Panc1 (cell line): ENCODE measurements at regions not wholly inside any gene's neighbourhood (a gene's known extent, or its start where the extent isn't known, plus 50 kb on each side); places are given as distances from the start of the nearest gene placed in this dataset.
"Not testable (repeated sequence)": the region's sequence is repeated elsewhere in the genome, so short reads cannot be mapped to it uniquely, and the experiment has no call there.

Source experiments
- ATAC-seq: fragments of 200-7000 bp; cut with Tn5 transposase; 2 replicates; pipeline ENCODE4 v1.9.1; 2020; ENCODE audit warnings: mild to moderate bottlenecking, moderate library complexity
- BruUV-seq: library from RNA; stranded (reverse); fragments of 400-500 nt; replicated peaks from 2 replicates; lab custom pipeline; 2021; lab: Mats Ljungman, UMichigan
- CTCF ChIA-PET: fragments of 300-600 bp; sonication (Branson Sonifier 250); formaldehyde crosslinking; loops from one replicate; lab custom pipeline; 2022; ENCODE audit warnings: antibody characterized with exemption; lab: Charles Lee
- POLR2A ChIA-PET: fragments of 300-600 bp; sonication (Branson Sonifier 250); formaldehyde crosslinking; loops from one replicate; lab custom pipeline; 2022; ENCODE audit warnings: antibody characterized with exemption; lab: Charles Lee
- DNase-seq: peaks from one replicate; pipeline ENCODE4 v3.0.0-alpha.2; 2010; ENCODE audit warnings: low read depth, low spot score
- H3K27ac ChIP-seq: 2 replicates; pipeline ENCODE4 v1.5.1; 2011; ENCODE audit warnings: mild to moderate bottlenecking, low read length, inconsistent platforms
- H3K27me3 ChIP-seq: fragments of 200-500 bp; sonication (Bioruptor generic); 2 replicates; pipeline ENCODE4 v1.6.0; 2014; ENCODE audit warnings: low read length, inconsistent platforms; ENCODE audit not compliant: control insufficient read depth, insufficient read depth
- H3K36me3 ChIP-seq: fragments of 200-500 bp; sonication (Bioruptor generic); 2 replicates; pipeline ENCODE4 v1.5.1; 2014; ENCODE audit warnings: inconsistent platforms, mild to moderate bottlenecking, low read length, moderate library complexity; ENCODE audit not compliant: control insufficient read depth, insufficient read depth
- H3K4me1 ChIP-seq: 2 replicates; pipeline ENCODE4 v1.5.1; 2011; ENCODE audit warnings: inconsistent platforms, mild to moderate bottlenecking, low read length, moderate library complexity; ENCODE audit not compliant: control insufficient read depth, insufficient read depth
- H3K4me3 ChIP-seq, 2 experiments: 2 replicates each; pipeline ENCODE4 v1.5.1; 2011 to 2012; ENCODE audit warnings: low read depth in 2 of 2, low read length in 2 of 2, mild to moderate bottlenecking in 2 of 2, inconsistent platforms in 1 of 2, moderate library complexity in 1 of 2
- H3K9me3 ChIP-seq: fragments of 200-500 bp; sonication (Bioruptor generic); 2 replicates; pipeline ENCODE4 v1.5.1; 2014; ENCODE audit warnings: low read depth, mild to moderate bottlenecking, inconsistent platforms, low read length, moderate library complexity; ENCODE audit not compliant: control insufficient read depth, insufficient read depth
- POLR2AphosphoS5 ChIP-seq: IDR thresholded peaks from 2 replicates; pipeline ENCODE4 v1.6.1; 2012; ENCODE audit warnings: mild to moderate bottlenecking, low read depth, low read length, moderate library complexity
- SIN3A ChIP-seq: IDR thresholded peaks from 2 replicates; pipeline ENCODE4 v1.6.1; 2012; ENCODE audit warnings: low read depth, mild to moderate bottlenecking, low read length, moderate library complexity, borderline replicate concordance; ENCODE audit not compliant: insufficient read depth
- TCF7L2 ChIP-seq: IDR thresholded peaks from 2 replicates; pipeline ENCODE4 v1.6.1; 2011; ENCODE audit warnings: mild to moderate bottlenecking, low read depth, low read length, inconsistent platforms
- in situ Hi-C: cut with HindIII; loops from 2 replicates; pipeline ENCODE4 v1.10.0; 2016; ENCODE audit warnings: low sequenced_read_pairs, low pct_unique_long_range_greater_than_20kb
- intact Hi-C: fragments of 100-400 bp; cut with micrococcal nuclease; formaldehyde crosslinking; loops from one replicate; pipeline ENCODE4 v1.10.0; 2022; ENCODE audit not compliant: unreplicated experiment
- TF ChIP-seq, protein P1 (sequence below): fragments of 450-650 bp; IDR thresholded peaks from 2 replicates; pipeline ENCODE4 v1.5.1; 2017; ENCODE audit warnings: mild to moderate bottlenecking
- TF ChIP-seq, protein P2 (sequence below), 2 experiments: IDR thresholded peaks; 2 replicates each; pipeline ENCODE4 v1.6.1; 2011 to 2012; ENCODE audit warnings: low read depth in 2 of 2, control low read depth in 1 of 2, low read length in 1 of 2, mild to moderate bottlenecking in 1 of 2, moderate library complexity in 1 of 2; ENCODE audit not compliant: insufficient read depth in 1 of 2

DNA sequence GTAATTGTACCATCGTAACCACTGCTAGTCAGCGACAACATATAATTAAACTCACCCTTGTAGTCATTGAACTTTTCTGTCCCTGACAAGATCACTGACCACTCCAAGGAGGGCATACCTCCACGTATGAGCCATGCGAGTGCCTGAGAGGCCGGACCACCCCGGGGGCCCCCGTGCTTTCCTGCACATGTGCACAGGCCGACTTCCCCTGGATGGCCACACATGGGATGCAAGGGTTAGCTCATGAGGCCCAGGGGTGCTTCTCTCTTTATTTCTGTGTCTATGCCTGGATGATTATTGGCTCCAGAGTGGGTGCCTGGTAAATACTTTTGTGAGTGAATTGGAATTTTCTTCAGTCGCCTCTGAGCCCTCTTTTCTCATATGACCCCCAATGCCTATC, 82.8 kb upstream of the ZNF536 start:
- TF ChIP-seq SIN3A (no peak), POLR2AphosphoS5 (no peak)
- CTCF ChIA-PET = no interaction called here
- Histone ChIP-seq H3K27ac (no peak overlapping the region), H3K4me1 (no peaks in the 10 kb centered on the region), H3K4me3 (no peak overlapping the region), H3K27me3 (peaks cover 6% of the 10 kb centered on the region), H3K36me3 (no peaks in the 10 kb centered on the region), H3K9me3 (no peaks in the 10 kb centered on the region)
- intact Hi-C loops (no loop called here), in situ Hi-C loops (no loop called here)
- BruUV-seq = no TSS peak
- ATAC-seq = no peak
- DNase-seq = no peak
- POLR2A ChIA-PET = no interaction called here

DNA sequence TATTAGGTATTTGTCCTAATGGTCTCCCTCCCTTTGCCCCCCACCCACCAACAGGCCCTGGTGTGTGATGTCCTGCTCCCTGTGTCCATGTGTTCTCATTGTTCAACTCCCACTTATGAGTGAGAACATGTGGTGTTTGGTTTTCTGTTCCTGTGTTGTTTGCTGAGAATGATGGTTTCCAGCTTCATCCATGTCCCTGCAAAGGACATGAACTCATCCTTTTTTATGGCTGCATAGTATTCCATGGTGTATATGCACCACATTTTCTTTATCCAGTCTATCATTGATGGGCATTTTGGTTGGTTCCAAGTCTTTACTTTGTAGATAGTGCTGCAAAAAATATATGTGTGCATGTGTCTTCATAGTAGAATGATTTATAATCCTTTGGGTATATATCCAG, 81.4 kb upstream of the ZNF536 start:
- POLR2A ChIA-PET, H3K36me3 ChIP-seq, H3K27me3 ChIP-seq, intact Hi-C loops, DNase-seq, H3K27ac ChIP-seq, H3K9me3 ChIP-seq, in situ Hi-C loops, ATAC-seq, BruUV-seq, H3K4me3 ChIP-seq, CTCF ChIA-PET, H3K4me1 ChIP-seq: not testable (repeated sequence)

DNA sequence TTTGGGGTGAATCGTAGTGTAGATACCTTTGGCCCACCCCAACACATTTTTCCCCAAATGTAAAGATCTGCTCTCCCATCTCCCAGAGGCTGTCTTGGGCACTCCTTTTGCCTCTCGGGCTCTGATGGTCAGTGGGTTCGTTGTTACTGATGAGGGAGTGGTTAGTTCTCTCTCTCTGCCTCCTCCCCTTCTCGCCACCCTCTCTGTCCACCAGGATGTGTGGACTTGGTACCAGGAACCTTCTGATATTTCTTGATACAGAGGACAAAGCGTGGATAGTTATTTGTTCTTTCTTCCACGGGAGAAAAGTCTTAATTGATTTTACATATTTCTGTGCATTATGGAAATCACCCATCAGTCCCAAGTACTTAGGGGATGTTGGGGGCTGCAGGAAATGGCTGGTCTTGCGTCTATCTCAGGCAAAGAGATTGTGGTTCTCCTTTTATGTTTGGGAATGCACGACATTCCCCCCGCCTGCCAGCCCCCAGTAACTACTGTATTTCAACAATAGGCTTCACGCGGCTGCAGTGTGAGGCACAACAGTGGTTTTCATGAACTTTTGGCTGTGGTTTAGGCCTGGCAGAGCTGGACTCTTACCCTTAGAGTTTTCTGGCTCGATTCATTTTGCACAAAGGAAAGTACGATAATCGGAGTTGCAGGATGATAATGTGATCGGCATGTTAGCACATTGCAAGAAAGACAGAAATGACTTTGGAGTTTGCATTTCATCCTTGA, 79.0 kb upstream of the ZNF536 start:
- Histone ChIP-seq H3K4me1 (no peaks in the 10 kb centered on the region), H3K36me3 (no peaks in the 10 kb centered on the region), H3K9me3 (no peaks in the 10 kb centered on the region), H3K27ac (no peak overlapping the region), H3K27me3 (peaks cover 8% of the 10 kb centered on the region; the same call in 1 of the 2 replicates), H3K4me3 (no peak overlapping the region)
- TF ChIP-seq POLR2AphosphoS5 = no peak
- in situ Hi-C loops = no loop called here
- ChIA-PET CTCF (no interaction called here), POLR2A (no interaction called here)
- no TSS peak for BruUV-seq
- intact Hi-C loops = no loop called here
- ATAC-seq (no peak), DNase-seq (no peak)

DNA sequence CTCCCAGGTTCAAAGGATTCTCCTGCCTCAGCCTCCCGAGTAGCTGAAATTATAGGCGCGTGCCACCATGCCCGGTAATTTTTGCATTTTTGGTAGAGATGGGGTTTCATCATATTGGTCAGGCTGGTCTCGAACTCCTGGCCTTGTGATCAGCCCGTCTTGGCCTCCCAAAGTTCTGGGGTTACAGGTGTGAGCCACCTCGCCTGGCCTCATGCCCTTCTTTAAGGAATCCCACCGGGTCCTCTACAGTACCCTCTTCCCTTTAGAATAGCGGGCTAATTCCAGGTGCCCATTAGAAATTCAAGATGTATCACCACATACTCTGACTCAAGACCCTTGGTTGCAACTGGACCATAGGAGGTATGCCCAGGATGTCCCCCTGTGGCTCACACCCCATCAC, 74.2 kb upstream of the ZNF536 start:
- BruUV-seq = no TSS peak
- H3K27me3 ChIP-seq = peaks cover 16% of the 10 kb centered on the region
- H3K4me3 ChIP-seq = no peak overlapping the region
- intact Hi-C loops (no loop called here), in situ Hi-C loops (no loop called here)
- no peak overlapping the region for H3K27ac ChIP-seq
- no peak for TF ChIP-seq POLR2AphosphoS5
- TF ChIP-seq, protein P1, sequence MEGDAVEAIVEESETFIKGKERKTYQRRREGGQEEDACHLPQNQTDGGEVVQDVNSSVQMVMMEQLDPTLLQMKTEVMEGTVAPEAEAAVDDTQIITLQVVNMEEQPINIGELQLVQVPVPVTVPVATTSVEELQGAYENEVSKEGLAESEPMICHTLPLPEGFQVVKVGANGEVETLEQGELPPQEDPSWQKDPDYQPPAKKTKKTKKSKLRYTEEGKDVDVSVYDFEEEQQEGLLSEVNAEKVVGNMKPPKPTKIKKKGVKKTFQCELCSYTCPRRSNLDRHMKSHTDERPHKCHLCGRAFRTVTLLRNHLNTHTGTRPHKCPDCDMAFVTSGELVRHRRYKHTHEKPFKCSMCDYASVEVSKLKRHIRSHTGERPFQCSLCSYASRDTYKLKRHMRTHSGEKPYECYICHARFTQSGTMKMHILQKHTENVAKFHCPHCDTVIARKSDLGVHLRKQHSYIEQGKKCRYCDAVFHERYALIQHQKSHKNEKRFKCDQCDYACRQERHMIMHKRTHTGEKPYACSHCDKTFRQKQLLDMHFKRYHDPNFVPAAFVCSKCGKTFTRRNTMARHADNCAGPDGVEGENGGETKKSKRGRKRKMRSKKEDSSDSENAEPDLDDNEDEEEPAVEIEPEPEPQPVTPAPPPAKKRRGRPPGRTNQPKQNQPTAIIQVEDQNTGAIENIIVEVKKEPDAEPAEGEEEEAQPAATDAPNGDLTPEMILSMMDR = no peak
- TF ChIP-seq, protein P2, sequence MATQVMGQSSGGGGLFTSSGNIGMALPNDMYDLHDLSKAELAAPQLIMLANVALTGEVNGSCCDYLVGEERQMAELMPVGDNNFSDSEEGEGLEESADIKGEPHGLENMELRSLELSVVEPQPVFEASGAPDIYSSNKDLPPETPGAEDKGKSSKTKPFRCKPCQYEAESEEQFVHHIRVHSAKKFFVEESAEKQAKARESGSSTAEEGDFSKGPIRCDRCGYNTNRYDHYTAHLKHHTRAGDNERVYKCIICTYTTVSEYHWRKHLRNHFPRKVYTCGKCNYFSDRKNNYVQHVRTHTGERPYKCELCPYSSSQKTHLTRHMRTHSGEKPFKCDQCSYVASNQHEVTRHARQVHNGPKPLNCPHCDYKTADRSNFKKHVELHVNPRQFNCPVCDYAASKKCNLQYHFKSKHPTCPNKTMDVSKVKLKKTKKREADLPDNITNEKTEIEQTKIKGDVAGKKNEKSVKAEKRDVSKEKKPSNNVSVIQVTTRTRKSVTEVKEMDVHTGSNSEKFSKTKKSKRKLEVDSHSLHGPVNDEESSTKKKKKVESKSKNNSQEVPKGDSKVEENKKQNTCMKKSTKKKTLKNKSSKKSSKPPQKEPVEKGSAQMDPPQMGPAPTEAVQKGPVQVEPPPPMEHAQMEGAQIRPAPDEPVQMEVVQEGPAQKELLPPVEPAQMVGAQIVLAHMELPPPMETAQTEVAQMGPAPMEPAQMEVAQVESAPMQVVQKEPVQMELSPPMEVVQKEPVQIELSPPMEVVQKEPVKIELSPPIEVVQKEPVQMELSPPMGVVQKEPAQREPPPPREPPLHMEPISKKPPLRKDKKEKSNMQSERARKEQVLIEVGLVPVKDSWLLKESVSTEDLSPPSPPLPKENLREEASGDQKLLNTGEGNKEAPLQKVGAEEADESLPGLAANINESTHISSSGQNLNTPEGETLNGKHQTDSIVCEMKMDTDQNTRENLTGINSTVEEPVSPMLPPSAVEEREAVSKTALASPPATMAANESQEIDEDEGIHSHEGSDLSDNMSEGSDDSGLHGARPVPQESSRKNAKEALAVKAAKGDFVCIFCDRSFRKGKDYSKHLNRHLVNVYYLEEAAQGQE (IDR thresholded peaks at IDR 0.05; ENCODE audit: insufficient read depth in 1 of 2, low read depth in 2 of 2, low read length in 1 of 2) = no peak
- TF ChIP-seq SIN3A = no peak
- no peak for TF ChIP-seq TCF7L2
- no peaks in the 10 kb centered on the region for H3K4me1 ChIP-seq
- ChIA-PET CTCF (no interaction called here), POLR2A (no interaction called here)
- no peaks in the 10 kb centered on the region for H3K36me3 ChIP-seq
- no peak for ATAC-seq
- no peaks in the 10 kb centered on the region for H3K9me3 ChIP-seq
- no peak for DNase-seq
